HTR-8/SVneo (cell line): ENCODE measurements at regions not wholly inside any gene's neighbourhood (a gene's known extent, or its start where the extent isn't known, plus 50 kb on each side); places are given as distances from the start of the nearest gene placed in this dataset.

Experiments
- DNase-seq: peaks from one replicate; pipeline ENCODE4 v3.0.0; 2011; ENCODE audit warnings: low spot score, mixed read lengths; ENCODE audit not compliant: insufficient read length
- FAIRE-seq: peaks from 2 replicates; lab custom pipeline; 2011; peaks lifted over from hg19 to GRCh38; lab: Jason Lieb, UNC

- FAIRE-seq = no peak
Measured at GRCh38 chr13:86838411-86839120, 832.6 kb upstream of the SLITRK5 start.

GRCh38 chr13:86839221-86839620, 832.0 kb upstream of the SLITRK5 start:
- FAIRE-seq = no peak
- DNase-seq = no peak

More at GRCh38 chr13:86838411-86839120, 832.6 kb upstream of the SLITRK5 start:
- no peak for DNase-seq

- FAIRE-seq = no peak
- DNase-seq = no peak
Measured at GRCh38 chr13:86840250-86841191, 830.6 kb upstream of the SLITRK5 start.

GRCh38 chr13:86841264-86841663, 829.9 kb upstream of the SLITRK5 start:
- no peak for DNase-seq
- no peak for FAIRE-seq

GRCh38 chr13:86846501-86846900, 824.7 kb upstream of the SLITRK5 start:
- FAIRE-seq = no peak
- DNase-seq = no peak

GRCh38 chr13:86848716-86849115, 822.5 kb upstream of the SLITRK5 start:
- FAIRE-seq = no peak
- DNase-seq = no peak

- peak; percentile 5 for DNase-seq
- FAIRE-seq = no peak
Measured at GRCh38 chr13:86856991-86857390, 814.2 kb upstream of the SLITRK5 start.

- no peak for DNase-seq
- FAIRE-seq = no peak
Measured at GRCh38 chr13:86858216-86858615, 813.0 kb upstream of the SLITRK5 start.

GRCh38 chr13:86862137-86862536, 809.0 kb upstream of the SLITRK5 start:
- DNase-seq = no peak
- FAIRE-seq = no peak

GRCh38 chr13:86864376-86864775, 806.8 kb upstream of the SLITRK5 start:
- DNase-seq = no peak
- no peak for FAIRE-seq

GRCh38 chr13:86870444-86870843, 800.7 kb upstream of the SLITRK5 start:
- FAIRE-seq = no peak
- peak; percentile 2 for DNase-seq

GRCh38 chr13:86877441-86877840, 793.7 kb upstream of the SLITRK5 start:
- FAIRE-seq (no peak), DNase-seq (no peak)

GRCh38 chr13:86878781-86879180, 792.4 kb upstream of the SLITRK5 start:
- DNase-seq = no peak
- FAIRE-seq = no peak

GRCh38 chr13:86881390-86881789, 789.8 kb upstream of the SLITRK5 start:
- DNase-seq (no peak), FAIRE-seq (no peak)

- DNase-seq = no peak
- FAIRE-seq = no peak
Measured at GRCh38 chr13:86882107-86882506, 789.1 kb upstream of the SLITRK5 start.

- DNase-seq (no peak), FAIRE-seq (no peak)
Measured at GRCh38 chr13:86882835-86883234, 788.3 kb upstream of the SLITRK5 start.

- no peak for FAIRE-seq
- DNase-seq = no peak
Measured at GRCh38 chr13:86892330-86892729, 778.8 kb upstream of the SLITRK5 start.

- no peak for DNase-seq
- FAIRE-seq = no peak
Measured at GRCh38 chr13:86900906-86901305, 770.3 kb upstream of the SLITRK5 start.

GRCh38 chr13:86906127-86906874, 764.9 kb upstream of the SLITRK5 start:
- FAIRE-seq = no peak
- DNase-seq = no peak

- FAIRE-seq (no peak), DNase-seq (no peak)
Measured at GRCh38 chr13:86907156-86907555, 764.0 kb upstream of the SLITRK5 start.

GRCh38 chr13:86909318-86909717, 761.9 kb upstream of the SLITRK5 start:
- no peak for DNase-seq
- FAIRE-seq = no peak
